GM19468 (cell line): ENCODE measurements at regions not wholly inside any gene's neighbourhood (a gene's known extent, or its start where the extent isn't known, plus 50 kb on each side); places are given as distances from the start of the nearest gene placed in this dataset.

Source experiments
- ATAC-seq: cut with Tn5 transposase; IDR thresholded peaks from one replicate; pipeline ENCODE4 v1.9.1; 2021; ENCODE audit warnings: mild to moderate bottlenecking, moderate library complexity, moderate number of reproducible peaks; ENCODE audit not compliant: unreplicated experiment; ENCODE audit errors: extremely low read depth

GRCh38 chr6:101279410-101279809, 114.1 kb upstream of the GRIK2 start:
- ATAC-seq: no peak

GRCh38 chr6:101281266-101281665, 112.2 kb upstream of the GRIK2 start:
- ATAC-seq: no peak

- no peak for ATAC-seq
Observed at GRCh38 chr6:101284131-101284530, 109.4 kb upstream of the GRIK2 start.

- ATAC-seq: no peak
Observed at GRCh38 chr6:101286146-101286545, 107.4 kb upstream of the GRIK2 start.

- no peak for ATAC-seq
Observed at GRCh38 chr6:101290346-101290745, 103.2 kb upstream of the GRIK2 start.

- ATAC-seq: no peak
Observed at GRCh38 chr6:101294051-101294638, 99.4 kb upstream of the GRIK2 start.

GRCh38 chr6:101294676-101295075, 98.8 kb upstream of the GRIK2 start:
- ATAC-seq: no peak

- ATAC-seq: no peak
Observed at GRCh38 chr6:101296169-101296960, 97.1 kb upstream of the GRIK2 start.

GRCh38 chr6:101302593-101302992, 90.9 kb upstream of the GRIK2 start:
- ATAC-seq: no peak

GRCh38 chr6:101303495-101303894, 90.0 kb upstream of the GRIK2 start:
- ATAC-seq: no peak

GRCh38 chr6:101312652-101313051, 80.9 kb upstream of the GRIK2 start:
- no peak for ATAC-seq

- no peak for ATAC-seq
Observed at GRCh38 chr6:101322921-101323320, 70.6 kb upstream of the GRIK2 start.

- ATAC-seq: no peak
Observed at GRCh38 chr6:101326411-101326810, 67.1 kb upstream of the GRIK2 start.

- no peak for ATAC-seq
Observed at GRCh38 chr6:101341926-101342325, 51.6 kb upstream of the GRIK2 start.
